ENCODE measurements at regions not wholly inside any gene's neighbourhood (a gene's known extent, or its start where the extent isn't known, plus 50 kb on each side); places are given as distances from the start of the nearest gene placed in this dataset.

- TF ChIP-seq, protein P1, sequence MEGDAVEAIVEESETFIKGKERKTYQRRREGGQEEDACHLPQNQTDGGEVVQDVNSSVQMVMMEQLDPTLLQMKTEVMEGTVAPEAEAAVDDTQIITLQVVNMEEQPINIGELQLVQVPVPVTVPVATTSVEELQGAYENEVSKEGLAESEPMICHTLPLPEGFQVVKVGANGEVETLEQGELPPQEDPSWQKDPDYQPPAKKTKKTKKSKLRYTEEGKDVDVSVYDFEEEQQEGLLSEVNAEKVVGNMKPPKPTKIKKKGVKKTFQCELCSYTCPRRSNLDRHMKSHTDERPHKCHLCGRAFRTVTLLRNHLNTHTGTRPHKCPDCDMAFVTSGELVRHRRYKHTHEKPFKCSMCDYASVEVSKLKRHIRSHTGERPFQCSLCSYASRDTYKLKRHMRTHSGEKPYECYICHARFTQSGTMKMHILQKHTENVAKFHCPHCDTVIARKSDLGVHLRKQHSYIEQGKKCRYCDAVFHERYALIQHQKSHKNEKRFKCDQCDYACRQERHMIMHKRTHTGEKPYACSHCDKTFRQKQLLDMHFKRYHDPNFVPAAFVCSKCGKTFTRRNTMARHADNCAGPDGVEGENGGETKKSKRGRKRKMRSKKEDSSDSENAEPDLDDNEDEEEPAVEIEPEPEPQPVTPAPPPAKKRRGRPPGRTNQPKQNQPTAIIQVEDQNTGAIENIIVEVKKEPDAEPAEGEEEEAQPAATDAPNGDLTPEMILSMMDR (IDR thresholded peaks at IDR 0.05) = no peak
- TF ChIP-seq POLR2AphosphoS5 (IDR thresholded peaks at IDR 0.05) (no peak), EP300 (IDR thresholded peaks at IDR 0.05) (no peak)
Measured at GRCh38 chr10:106242301-106242700, 922.2 kb downstream of the SORCS1 start.

Data from suprapubic skin (tissue), 4 donors.